Spleen (tissue), 7 donors: ENCODE measurements at regions not wholly inside any gene's neighbourhood (a gene's known extent, or its start where the extent isn't known, plus 50 kb on each side); places are given as distances from the start of the nearest gene placed in this dataset.

ENCODE experiments used
- CTCF ChIP-seq, 11 experiments: fragments of 200-600 bp in 7 of 11; fragments of 450-650 bp in 4 of 11; sonication (generic) in 4 of 11; IDR thresholded peaks in 8 of 11; conservative IDR thresholded peaks in 3 of 11; 1 replicate in 7 of 11; 2 replicates in 4 of 11; pipeline versions ENCODE4 v1.4.0 to v1.8.0; 2016 to 2021; ENCODE audit warnings: antibody characterized with exemption in 11 of 11, inconsistent platforms in 4 of 11, mild to moderate bottlenecking in 1 of 11
- POLR2AphosphoS5 ChIP-seq, 3 donors: sonication (generic); formaldehyde crosslinking; IDR thresholded peaks; one replicate each; pipeline ENCODE4 v1.5.1; 2017; ENCODE audit warnings: antibody characterized with exemption in 3 of 3
- donor health status: DM: no; HTN: no; CAD: no; lungs with moderate emphysema.
- donor health status: DM: no; HTN: no; CAD: no.
- donor health status: DM: no; HTN: no; CAD: no.

DNA sequence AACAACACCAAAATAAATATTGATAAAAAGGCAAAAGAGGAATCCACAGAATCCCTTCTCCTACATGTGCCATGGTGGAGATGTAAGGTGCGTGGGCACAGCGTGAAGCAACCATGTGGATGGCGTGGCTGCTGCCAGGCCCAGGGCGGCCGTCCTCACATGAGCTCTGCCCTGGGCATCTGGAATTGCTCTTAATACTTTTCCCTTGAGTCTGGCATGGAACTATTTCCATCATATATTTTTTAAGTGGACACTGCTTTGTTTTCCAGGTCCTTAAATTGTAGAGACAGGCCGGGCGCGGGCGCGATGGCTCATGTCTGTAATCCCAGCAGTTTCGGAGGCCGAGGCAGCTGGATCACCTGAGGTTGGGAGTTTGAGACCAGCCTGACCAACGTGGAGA, 349.3 kb downstream of the IRX1 start:
- no peak for TF ChIP-seq CTCF (IDR thresholded peaks at IDR 0.05 in 8 of 11, conservative IDR thresholded peaks at IDR 0.05 in 3 of 11)
- no peak for TF ChIP-seq POLR2AphosphoS5 (IDR thresholded peaks at IDR 0.05)
